Activated CD8-positive, alpha-beta T cell treated with anti-CD3 and anti-CD28 coated beads for 36 hours (primary cell): ENCODE measurements at regions not wholly inside any gene's neighbourhood (a gene's known extent, or its start where the extent isn't known, plus 50 kb on each side); places are given as distances from the start of the nearest gene placed in this dataset.

Experiments used
- ATAC-seq: fragments of 200-7000 bp; cut with Tn5 transposase; one replicate; pipeline ENCODE4 v1.10.0; 2021; ENCODE audit warnings: mild to moderate bottlenecking, moderate library complexity
- CTCF ChIA-PET: fragments of 350-600 bp; sonication (Branson Sonifier 250); formaldehyde crosslinking; loops from one replicate; lab custom pipeline; 2021; ENCODE audit warnings: antibody characterized with exemption; lab: Charles Lee
- POLR2A ChIA-PET: fragments of 350-600 bp; sonication (Branson Sonifier 250); formaldehyde crosslinking; loops from one replicate; lab custom pipeline; 2021; ENCODE audit warnings: antibody characterized with exemption; lab: Charles Lee
- DNase-seq: peaks from one replicate; pipeline ENCODE4 v3.0.0-alpha.2; 2020
- H3K27ac Mint-ChIP-seq: one replicate; pipeline ENCODE4 v1.8.0; 2021; ENCODE audit warnings: mild to moderate bottlenecking, mixed read lengths
- H3K27me3 Mint-ChIP-seq: one replicate; pipeline ENCODE4 v1.8.0; 2021; ENCODE audit warnings: mixed read lengths
- H3K36me3 Mint-ChIP-seq: one replicate; pipeline ENCODE4 v1.8.0; 2021; ENCODE audit warnings: low read depth, mixed read lengths
- H3K4me1 Mint-ChIP-seq: one replicate; pipeline ENCODE4 v1.8.0; 2021; ENCODE audit warnings: low read depth, mixed read lengths
- H3K4me3 Mint-ChIP-seq: one replicate; pipeline ENCODE4 v1.8.0; 2021; ENCODE audit warnings: mild to moderate bottlenecking, moderate library complexity, mixed read lengths
- H3K9me3 Mint-ChIP-seq: one replicate; pipeline ENCODE4 v1.8.0; 2021; ENCODE audit warnings: mixed read lengths
- CTCF ChIP-seq: fragments of 200-600 bp; IDR thresholded peaks from one replicate; pipeline ENCODE4 v1.8.0; 2022; ENCODE audit warnings: antibody characterized with exemption, mild to moderate bottlenecking
- intact Hi-C: fragments of 100-400 bp; cut with micrococcal nuclease; formaldehyde crosslinking; loops from one replicate; pipeline ENCODE4 v1.10.0; 2022

- H3K4me1 Mint-ChIP-seq = no peaks in the 10 kb centered on the region
- H3K27ac Mint-ChIP-seq = no peak overlapping the region
- TF ChIP-seq CTCF = no peak
- peaks cover 4% of the 10 kb centered on the region for H3K9me3 Mint-ChIP-seq
- ChIA-PET POLR2A (no interaction called here), CTCF (no interaction called here)
- H3K4me3 Mint-ChIP-seq = no peak overlapping the region
- DNase-seq (no peak), ATAC-seq (no peak)
- intact Hi-C loops = no loop called here
- no peaks in the 10 kb centered on the region for H3K27me3 Mint-ChIP-seq
- H3K36me3 Mint-ChIP-seq = no peaks in the 10 kb centered on the region
Observed at GRCh38 chr2:78721355-78722033, 304.0 kb upstream of the REG3G start.

- Mint-ChIP-seq H3K4me1 (no peaks in the 10 kb centered on the region), H3K27me3 (no peaks in the 10 kb centered on the region), H3K27ac (no peak overlapping the region), H3K4me3 (no peak overlapping the region), H3K36me3 (no peaks in the 10 kb centered on the region), H3K9me3 (peaks cover 12% of the 10 kb centered on the region)
- intact Hi-C loops = no loop called here
- ChIA-PET CTCF (no interaction called here), POLR2A (no interaction called here)
- TF ChIP-seq CTCF = no peak
- DNase-seq (no peak), ATAC-seq (no peak)
Observed at GRCh38 chr2:78734221-78734620, 291.3 kb upstream of the REG3G start.

- Mint-ChIP-seq H3K4me1 (no peaks in the 10 kb centered on the region), H3K27ac (no peak overlapping the region), H3K27me3 (no peaks in the 10 kb centered on the region), H3K36me3 (no peaks in the 10 kb centered on the region), H3K9me3 (peaks cover 14% of the 10 kb centered on the region), H3K4me3 (no peak overlapping the region)
- ATAC-seq (no peak), DNase-seq (no peak)
- intact Hi-C loops = no loop called here
- POLR2A ChIA-PET = no interaction called here
- TF ChIP-seq CTCF = no peak
- CTCF ChIA-PET = no interaction called here
Observed at GRCh38 chr2:78739282-78739681, 286.2 kb upstream of the REG3G start.

GRCh38 chr2:78749638-78750037, 275.9 kb upstream of the REG3G start:
- H3K27ac Mint-ChIP-seq = no peak overlapping the region
- CTCF ChIA-PET = no interaction called here
- intact Hi-C loops = no loop called here
- no peak overlapping the region for H3K4me3 Mint-ChIP-seq
- H3K4me1 Mint-ChIP-seq = no peaks in the 10 kb centered on the region
- no peak for TF ChIP-seq CTCF
- POLR2A ChIA-PET = no interaction called here
- no peaks in the 10 kb centered on the region for H3K27me3 Mint-ChIP-seq
- DNase-seq = no peak
- no peak for ATAC-seq
- no peaks in the 10 kb centered on the region for H3K36me3 Mint-ChIP-seq
- peaks cover 5% of the 10 kb centered on the region for H3K9me3 Mint-ChIP-seq

- no peak for TF ChIP-seq CTCF
- no peak for ATAC-seq
- H3K27ac Mint-ChIP-seq = no peak overlapping the region
- no peaks in the 10 kb centered on the region for H3K4me1 Mint-ChIP-seq
- no peak for DNase-seq
- CTCF ChIA-PET = no interaction called here
- no peak overlapping the region for H3K4me3 Mint-ChIP-seq
- H3K9me3 Mint-ChIP-seq = peaks cover 5% of the 10 kb centered on the region
- POLR2A ChIA-PET = no interaction called here
- H3K27me3 Mint-ChIP-seq = no peaks in the 10 kb centered on the region
- H3K36me3 Mint-ChIP-seq = no peaks in the 10 kb centered on the region
- intact Hi-C loops = no loop called here
Observed at GRCh38 chr2:78750219-78750618, 275.3 kb upstream of the REG3G start.
